ENCODE measurements at regions not wholly inside any gene's neighbourhood (a gene's known extent, or its start where the extent isn't known, plus 50 kb on each side); places are given as distances from the start of the nearest gene placed in this dataset.

GRCh38 chr5:18503797-18504328, 869.6 kb downstream of the TAF11L14 start:
- in situ Hi-C loops (cut with HindIII; ENCODE audit: low sequenced_read_pairs): no loop called here

DNA sequence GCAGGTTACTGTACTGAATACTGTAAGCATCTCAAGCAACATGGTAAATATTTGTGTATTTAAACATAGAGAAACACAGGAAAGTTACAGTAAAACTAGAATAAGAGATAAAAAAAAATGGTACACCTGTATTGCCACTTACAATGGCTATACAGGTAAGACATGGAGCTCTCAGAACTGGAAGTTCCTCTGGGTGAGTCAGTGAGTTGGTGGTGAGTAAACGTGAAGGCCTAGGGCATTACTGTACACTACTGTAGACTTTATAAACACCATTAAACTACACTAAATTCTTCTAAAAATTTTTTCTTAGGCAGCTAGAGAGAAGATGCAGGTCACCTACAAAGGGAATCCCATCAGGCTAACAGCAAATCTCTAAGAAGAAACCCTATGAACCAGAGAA, 872.9 kb downstream of the TAF11L14 start:
- DNase-seq (ENCODE audit: low read depth, low spot score): no peak
- no peak for TF ChIP-seq CTCF (IDR thresholded peaks at IDR 0.05; ENCODE audit: low read depth, low read length)
- H3K4me3 ChIP-seq (ENCODE audit: low read depth, low read length): no peak overlapping the region
- in situ Hi-C loops (cut with HindIII; ENCODE audit: low sequenced_read_pairs): no loop called here

More at GRCh38 chr5:18503797-18504328, 869.6 kb downstream of the TAF11L14 start:
- DNase-seq (ENCODE audit: low read depth, low spot score): no peak
- H3K4me3 ChIP-seq (ENCODE audit: low read depth, low read length): no peak overlapping the region
- TF ChIP-seq CTCF (IDR thresholded peaks at IDR 0.05; ENCODE audit: low read depth, low read length): no peak

DNA sequence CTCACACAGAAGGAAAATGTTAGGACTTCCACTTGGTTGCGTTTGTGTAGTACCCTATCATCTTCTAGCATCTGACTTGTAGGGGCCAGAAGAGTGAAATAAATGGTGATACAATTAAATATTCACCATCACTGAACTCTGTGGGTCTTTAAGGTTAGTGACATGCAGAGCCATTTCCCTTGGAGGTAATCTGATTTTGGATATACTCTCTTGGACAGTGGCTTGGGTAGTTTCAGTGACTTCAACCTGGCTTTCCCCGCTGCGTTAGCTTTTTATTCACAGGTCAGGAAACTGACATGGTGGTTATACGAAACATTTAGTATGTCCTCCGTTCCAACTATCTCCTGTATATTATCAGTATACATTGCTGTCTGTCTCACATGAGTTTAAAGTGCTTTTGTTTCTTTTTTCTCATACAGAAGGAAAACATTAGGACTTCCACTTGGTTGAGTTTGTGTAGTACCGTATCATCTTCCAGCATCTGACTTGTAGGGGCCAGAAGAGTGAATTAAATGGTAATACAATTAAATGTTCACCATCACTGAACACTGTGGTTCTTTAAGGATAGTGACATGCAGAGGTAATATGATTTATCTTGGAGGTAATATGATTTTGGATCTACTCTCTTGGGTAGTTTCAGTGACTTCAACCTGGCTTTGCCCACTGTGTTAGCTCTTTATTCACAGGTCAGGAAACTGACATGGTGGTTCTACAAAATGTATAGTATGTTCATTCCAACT, 883.6 kb downstream of the TAF11L14 start:
- TF ChIP-seq CTCF (IDR thresholded peaks at IDR 0.05; ENCODE audit: low read depth, low read length): no peak
- DNase-seq (ENCODE audit: low read depth, low spot score): no peak
- no peak overlapping the region for H3K4me3 ChIP-seq (ENCODE audit: low read depth, low read length)
- in situ Hi-C loops (cut with HindIII; ENCODE audit: low sequenced_read_pairs): no loop called here

DNA sequence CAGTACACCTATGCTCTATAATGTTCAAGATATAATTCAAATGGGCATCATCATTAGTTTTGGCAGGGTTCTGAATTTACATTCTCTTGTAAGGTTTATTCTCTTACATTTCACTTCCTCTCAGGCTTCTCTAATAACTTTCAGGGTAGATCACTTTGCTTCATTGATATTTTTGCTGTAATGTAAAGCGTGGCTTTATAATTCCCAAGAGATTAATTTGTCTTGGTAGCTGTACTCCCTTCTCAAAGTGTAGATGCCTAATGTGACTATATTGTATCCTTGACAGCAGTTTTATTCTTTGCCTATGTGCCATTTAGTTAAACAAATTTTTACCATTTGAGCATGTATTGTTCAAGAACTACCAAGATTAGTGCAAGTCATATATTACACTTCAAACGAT, 889.1 kb downstream of the TAF11L14 start:
- H3K4me3 ChIP-seq (ENCODE audit: low read depth, low read length): no peak overlapping the region
- no peak for DNase-seq (ENCODE audit: low read depth, low spot score)
- in situ Hi-C loops (cut with HindIII; ENCODE audit: low sequenced_read_pairs): no loop called here

DNA sequence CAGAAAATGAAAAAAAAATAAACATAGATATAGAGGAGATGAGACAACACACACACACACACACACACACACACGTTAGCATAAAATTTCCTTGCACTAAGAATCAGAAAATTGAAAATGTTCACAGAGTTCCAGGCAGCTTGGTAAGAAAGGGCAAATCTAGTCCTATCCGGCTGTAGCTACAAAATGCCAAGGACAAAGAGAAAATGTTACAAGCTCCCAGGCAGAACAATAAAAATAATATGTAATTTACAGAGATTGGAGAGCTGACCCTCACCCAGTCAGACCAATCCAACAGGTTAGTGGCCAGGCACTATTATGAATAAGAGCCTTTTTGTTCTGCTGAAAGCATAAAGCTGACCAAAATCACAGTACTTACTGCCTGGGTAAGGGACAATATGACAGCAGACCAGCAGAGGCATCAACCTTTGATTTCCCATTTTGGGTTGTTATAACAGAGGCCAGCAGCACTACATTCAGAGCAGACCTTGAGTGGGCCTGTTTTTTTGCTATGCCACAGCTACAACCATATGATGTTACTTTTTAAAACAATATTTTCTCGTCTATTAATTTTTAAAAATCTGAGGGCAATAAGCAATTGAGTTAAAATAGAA, 892.6 kb downstream of the TAF11L14 start:
- TF ChIP-seq CTCF (IDR thresholded peaks at IDR 0.05; ENCODE audit: low read depth, low read length): no peak
- in situ Hi-C loops (cut with HindIII; ENCODE audit: low sequenced_read_pairs): no loop called here
- DNase-seq (ENCODE audit: low read depth, low spot score): no peak
- no peak overlapping the region for H3K4me3 ChIP-seq (ENCODE audit: low read depth, low read length)

More for the DNA sequence above, 889.1 kb downstream of the TAF11L14 start:
- TF ChIP-seq CTCF (IDR thresholded peaks at IDR 0.05; ENCODE audit: low read depth, low read length): no peak

DNA sequence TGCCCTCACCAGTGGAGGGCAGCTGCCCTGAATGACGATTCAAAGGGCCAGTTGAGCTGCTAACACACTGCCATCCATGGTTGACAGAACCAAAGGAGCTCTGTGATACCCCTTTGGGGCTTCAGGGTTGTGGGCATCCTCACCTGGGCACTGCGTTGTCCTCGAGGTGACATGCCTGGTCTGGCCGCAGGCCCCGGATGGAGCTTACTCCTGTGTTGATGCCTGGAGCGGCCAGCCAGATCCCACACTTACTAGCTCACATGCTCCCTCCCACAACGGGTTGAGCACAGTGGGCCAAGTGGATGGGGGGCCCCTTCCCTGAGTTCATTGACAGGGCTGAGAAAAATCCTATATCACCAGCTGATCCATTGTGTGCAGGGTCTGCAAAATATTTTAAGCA, 898.9 kb downstream of the TAF11L14 start:
- DNase-seq (ENCODE audit: low read depth, low spot score): no peak
- in situ Hi-C loops (cut with HindIII; ENCODE audit: low sequenced_read_pairs): no loop called here
- no peak overlapping the region for H3K4me3 ChIP-seq (ENCODE audit: low read depth, low read length)
- TF ChIP-seq CTCF (IDR thresholded peaks at IDR 0.05; ENCODE audit: low read depth, low read length): no peak

All from astrocyte of the spinal cord (primary cell).